Right lobe of liver (tissue), 6 donors: ENCODE measurements at regions not wholly inside any gene's neighbourhood (a gene's known extent, or its start where the extent isn't known, plus 50 kb on each side); places are given as distances from the start of the nearest gene placed in this dataset.
"Not testable (repeated sequence)": the region's sequence is repeated elsewhere in the genome, so short reads cannot be mapped to it uniquely, and the experiment has no call there.

ENCODE experiments used
- ATAC-seq, 4 donors: fragments of 200-7000 bp; cut with Tn5 transposase; one replicate each; pipeline ENCODE4 v1.9.1; 2020; ENCODE audit warnings: mild to moderate bottlenecking in 4 of 4, moderate library complexity in 4 of 4
- DNase-seq, 3 donors: peaks; one replicate each; pipeline ENCODE4 v3.0.0-alpha.2; 2020
- H3K27ac ChIP-seq, 3 donors: fragments of 200-600 bp; one replicate each; pipeline ENCODE4 v1.8.0; 2022
- H3K27me3 ChIP-seq, 2 donors: fragments of 200-600 bp; one replicate each; pipeline ENCODE4 v1.8.0; 2022
- H3K36me3 ChIP-seq, 4 donors: fragments of 200-600 bp; sonication (generic) in 1 of 4; one replicate each; pipeline versions ENCODE4 v1.5.1 to v1.8.0; 2017 to 2022; ENCODE audit warnings: control low read depth in 1 of 4
- H3K4me1 ChIP-seq, 4 donors: fragments of 200-600 bp; sonication (generic) in 1 of 4; one replicate each; pipeline versions ENCODE4 v1.5.1 to v1.8.0; 2017 to 2022; ENCODE audit warnings: control low read depth in 1 of 4
- H3K4me3 ChIP-seq, 3 donors: fragments of 200-600 bp; one replicate each; pipeline ENCODE4 v1.8.0; 2022
- H3K9me3 ChIP-seq, 4 donors: fragments of 200-600 bp; sonication (generic) in 1 of 4; one replicate each; pipeline versions ENCODE4 v1.5.1 to v1.8.0; 2017 to 2022; ENCODE audit warnings: control low read depth in 1 of 4
- POLR2A ChIP-seq: fragments of 450-650 bp; IDR thresholded peaks from one replicate; pipeline ENCODE4 v1.6.1; 2017; ENCODE audit warnings: antibody characterized with exemption, mild to moderate bottlenecking
- WGBS: methylation state at CpG from one replicate; pipeline ENCODE4 v1.1.6; 2018; ENCODE audit warnings: low coverage, low lambda C conversion rate; ENCODE audit not compliant: insufficient coverage; ENCODE audit errors: missing lambda C conversion rate; 5-methylcytosine and 5-hydroxymethylcytosine counted together
- intact Hi-C, 2 donors: fragments of 100-400 bp; cut with DNase I; formaldehyde crosslinking; loops; one replicate each; pipeline versions ENCODE4 v1.11.2 to v1.14.1; 2022
- TF ChIP-seq, protein P1 (sequence below), 4 donors: fragments of 200-600 bp in 3 of 4; fragments of 450-650 bp in 1 of 4; IDR thresholded peaks; one replicate each; pipeline versions ENCODE4 v1.5.1 to v1.8.0; 2016 to 2022; ENCODE audit warnings: antibody characterized with exemption in 4 of 4, mild to moderate bottlenecking in 2 of 4
- donor health status: DM: no; HTN: yes; CAD: no.
- donor health status: DM: no; HTN: no; CAD: no.
- donor health status: DM: no; HTN: no; CAD: no.
- donor health status: DM: no; HTN: yes; CAD: no.
- donor health status: DM: no; HTN: yes; CAD: no.

DNA sequence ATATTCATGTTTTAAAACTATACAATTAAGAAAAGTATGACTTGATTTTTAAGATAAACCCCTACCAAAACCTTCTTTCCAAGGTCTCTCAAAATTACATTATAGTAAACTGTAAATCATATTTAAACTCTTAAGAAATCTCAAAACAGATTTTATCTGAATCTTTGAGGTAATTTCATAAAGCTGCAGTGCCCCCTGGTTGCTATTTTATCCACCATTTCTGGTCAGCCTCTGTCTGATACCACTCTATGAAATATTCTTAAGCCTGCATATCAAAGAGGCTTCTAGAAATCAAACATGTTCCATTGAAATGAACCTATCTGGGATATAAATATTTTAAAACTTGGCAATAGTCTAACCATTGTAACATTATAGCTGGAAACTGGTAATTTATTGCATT, 317.3 kb downstream of the COL11A1 start:
- DNase-seq: no peak
- intact Hi-C loops: no loop called here
- no peak for ATAC-seq
- TF ChIP-seq POLR2A: no peak
- TF ChIP-seq, protein P1, sequence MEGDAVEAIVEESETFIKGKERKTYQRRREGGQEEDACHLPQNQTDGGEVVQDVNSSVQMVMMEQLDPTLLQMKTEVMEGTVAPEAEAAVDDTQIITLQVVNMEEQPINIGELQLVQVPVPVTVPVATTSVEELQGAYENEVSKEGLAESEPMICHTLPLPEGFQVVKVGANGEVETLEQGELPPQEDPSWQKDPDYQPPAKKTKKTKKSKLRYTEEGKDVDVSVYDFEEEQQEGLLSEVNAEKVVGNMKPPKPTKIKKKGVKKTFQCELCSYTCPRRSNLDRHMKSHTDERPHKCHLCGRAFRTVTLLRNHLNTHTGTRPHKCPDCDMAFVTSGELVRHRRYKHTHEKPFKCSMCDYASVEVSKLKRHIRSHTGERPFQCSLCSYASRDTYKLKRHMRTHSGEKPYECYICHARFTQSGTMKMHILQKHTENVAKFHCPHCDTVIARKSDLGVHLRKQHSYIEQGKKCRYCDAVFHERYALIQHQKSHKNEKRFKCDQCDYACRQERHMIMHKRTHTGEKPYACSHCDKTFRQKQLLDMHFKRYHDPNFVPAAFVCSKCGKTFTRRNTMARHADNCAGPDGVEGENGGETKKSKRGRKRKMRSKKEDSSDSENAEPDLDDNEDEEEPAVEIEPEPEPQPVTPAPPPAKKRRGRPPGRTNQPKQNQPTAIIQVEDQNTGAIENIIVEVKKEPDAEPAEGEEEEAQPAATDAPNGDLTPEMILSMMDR (IDR thresholded peaks at IDR 0.05): no peak
- H3K4me3 ChIP-seq: no peak overlapping the region
- H3K27ac ChIP-seq: no peak overlapping the region
- H3K9me3 ChIP-seq: no peaks in the 10 kb centered on the region
- H3K36me3 ChIP-seq: no peaks in the 10 kb centered on the region
- H3K27me3 ChIP-seq: no peaks in the 10 kb centered on the region
- H3K4me1 ChIP-seq: no peaks in the 10 kb centered on the region

DNA sequence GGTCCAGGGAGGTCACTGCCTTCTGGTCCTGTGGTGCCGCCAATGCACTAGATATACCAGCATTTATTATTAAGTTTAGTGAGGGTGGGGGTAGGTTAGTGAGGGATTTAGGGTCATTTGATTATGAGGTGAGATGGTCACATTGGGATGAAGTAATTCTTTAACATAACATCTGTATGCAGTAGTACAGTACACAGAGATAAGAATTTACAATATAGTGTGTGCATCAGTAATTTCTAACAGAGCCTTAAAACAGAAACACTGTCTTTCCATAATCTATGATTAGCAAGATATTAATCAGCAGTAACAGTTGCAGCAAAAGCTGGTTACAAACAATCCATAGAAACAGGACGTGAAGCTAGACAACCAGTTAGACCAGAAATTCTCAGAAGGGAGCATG, 318.4 kb downstream of the COL11A1 start:
- 34% methylated on average over 2 of the region's 2 CpGs for WGBS
- DNase-seq, intact Hi-C loops, H3K4me1 ChIP-seq, H3K4me3 ChIP-seq, H3K27me3 ChIP-seq, H3K27ac ChIP-seq, ATAC-seq, H3K9me3 ChIP-seq, H3K36me3 ChIP-seq: not testable (repeated sequence)

DNA sequence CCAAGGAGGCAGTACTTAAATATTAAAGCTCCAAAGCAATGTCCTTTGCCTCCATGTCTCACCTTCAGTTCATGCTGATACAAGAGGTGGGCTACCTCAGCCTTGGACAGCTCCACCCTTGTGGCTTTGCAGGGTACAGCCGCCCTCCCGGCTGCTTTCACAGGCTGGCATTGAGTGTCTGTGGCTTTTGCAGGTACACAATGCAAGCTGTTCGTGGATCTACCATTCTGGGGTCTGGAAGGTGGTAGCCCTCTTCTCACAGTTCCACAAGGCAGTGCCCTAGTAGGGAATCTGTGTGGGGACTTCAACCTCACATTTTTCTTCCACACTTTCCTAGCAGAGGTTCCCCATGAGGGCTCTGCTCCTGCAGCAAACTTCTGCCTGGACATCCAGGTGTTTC, 324.8 kb downstream of the COL11A1 start:
- H3K36me3 ChIP-seq: no peaks in the 10 kb centered on the region
- no peak for ATAC-seq
- WGBS: 10% methylated on average over 2 of the region's 3 CpGs
- H3K9me3 ChIP-seq: no peaks in the 10 kb centered on the region
- DNase-seq: no peak
- H3K27ac ChIP-seq: no peak overlapping the region
- H3K4me1 ChIP-seq: no peaks in the 10 kb centered on the region
- no peaks in the 10 kb centered on the region for H3K27me3 ChIP-seq
- no peak overlapping the region for H3K4me3 ChIP-seq
- intact Hi-C loops: no loop called here
- no peak for TF ChIP-seq POLR2A

DNA sequence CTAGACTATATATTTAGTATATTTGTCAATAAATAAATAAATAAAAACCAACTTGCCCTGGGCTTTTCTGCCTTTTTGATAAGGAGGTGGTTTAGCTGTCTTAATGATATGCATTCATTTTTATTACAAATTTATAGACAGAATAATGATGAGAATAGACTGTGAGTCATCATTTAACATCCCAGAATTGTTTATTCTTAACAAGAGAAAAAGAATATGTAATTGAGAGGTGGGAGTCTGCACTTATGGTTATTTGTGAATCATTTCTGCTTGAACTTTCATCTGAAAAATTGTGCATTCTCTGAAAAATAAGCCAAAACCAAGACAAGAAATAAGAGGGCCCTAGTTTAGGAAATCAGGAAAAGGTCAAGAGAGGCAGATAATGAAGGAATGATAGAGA, 326.2 kb downstream of the COL11A1 start:
- H3K27me3 ChIP-seq: no peaks in the 10 kb centered on the region
- TF ChIP-seq POLR2A: no peak
- TF ChIP-seq, protein P1 (IDR thresholded peaks at IDR 0.05): no peak
- H3K4me3 ChIP-seq: no peak overlapping the region
- DNase-seq: no peak
- intact Hi-C loops: no loop called here
- H3K4me1 ChIP-seq: no peaks in the 10 kb centered on the region
- H3K9me3 ChIP-seq: no peaks in the 10 kb centered on the region
- H3K27ac ChIP-seq: no peak overlapping the region
- no peak for ATAC-seq
- no peaks in the 10 kb centered on the region for H3K36me3 ChIP-seq

DNA sequence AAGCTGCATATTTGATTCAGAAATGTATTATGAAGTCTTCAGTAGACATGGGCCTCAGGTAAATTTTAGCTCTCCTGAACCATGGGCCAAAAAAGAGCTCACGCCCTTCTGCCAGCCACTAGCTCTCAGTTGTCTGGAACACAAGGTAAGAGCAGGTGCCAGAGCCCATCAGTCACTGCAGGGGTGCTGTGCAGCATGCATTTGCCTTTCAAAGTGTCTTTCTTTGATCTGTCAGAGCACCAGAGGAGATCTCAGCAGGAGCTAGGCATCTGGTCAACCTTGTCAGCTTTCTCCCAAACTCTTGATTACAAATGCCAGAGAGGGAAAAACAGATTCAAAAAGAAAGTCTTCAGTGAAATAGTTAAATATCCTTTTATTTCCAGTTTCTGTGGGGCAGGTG, 332.3 kb downstream of the COL11A1 start:
- Histone ChIP-seq H3K27me3 (no peaks in the 10 kb centered on the region), H3K36me3 (no peaks in the 10 kb centered on the region), H3K27ac (no peak overlapping the region), H3K4me1 (no peaks in the 10 kb centered on the region), H3K9me3 (no peaks in the 10 kb centered on the region), H3K4me3 (no peak overlapping the region)
- intact Hi-C loops: no loop called here
- ATAC-seq (no peak), DNase-seq (no peak)
- 50% methylated on average over 1 of the region's 1 CpG for WGBS
- no peak for TF ChIP-seq POLR2A
- TF ChIP-seq, protein P1 (IDR thresholded peaks at IDR 0.05): no peak

DNA sequence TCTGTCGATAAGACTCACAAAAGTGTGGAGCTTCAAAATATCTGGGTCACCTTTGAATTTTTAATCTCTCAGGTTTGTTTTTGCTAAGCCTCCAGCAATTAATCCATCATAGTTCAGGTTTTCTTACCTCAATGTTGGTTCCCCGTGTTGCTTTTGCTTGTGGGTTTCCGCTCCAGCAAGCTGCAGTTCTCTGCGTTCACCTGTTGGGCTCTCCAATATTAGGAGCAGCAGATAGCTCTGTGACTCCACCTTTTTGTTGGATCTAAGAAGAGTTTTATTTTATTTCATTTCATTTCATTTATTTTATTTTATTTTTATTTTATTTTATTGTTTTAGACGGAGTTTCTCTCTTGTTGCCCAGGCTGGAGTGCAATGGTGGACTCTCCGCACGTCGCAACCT, 335.5 kb downstream of the COL11A1 start:
- Histone ChIP-seq H3K4me1 (no peaks in the 10 kb centered on the region), H3K36me3 (no peaks in the 10 kb centered on the region), H3K4me3 (no peak overlapping the region), H3K27me3 (no peaks in the 10 kb centered on the region), H3K9me3 (no peaks in the 10 kb centered on the region), H3K27ac (no peak overlapping the region)
- DNase-seq: no peak
- intact Hi-C loops: no loop called here
- no peak for TF ChIP-seq POLR2A
- TF ChIP-seq, protein P1 (IDR thresholded peaks at IDR 0.05): no peak
- ATAC-seq: no peak
- WGBS: 58% methylated on average over 8 of the region's 8 CpGs
